ENCODE measurements at regions not wholly inside any gene's neighbourhood (a gene's known extent, or its start where the extent isn't known, plus 50 kb on each side); places are given as distances from the start of the nearest gene placed in this dataset.
"Not testable (repeated sequence)": the region's sequence is repeated elsewhere in the genome, so short reads cannot be mapped to it uniquely, and the experiment has no call there.

DNA sequence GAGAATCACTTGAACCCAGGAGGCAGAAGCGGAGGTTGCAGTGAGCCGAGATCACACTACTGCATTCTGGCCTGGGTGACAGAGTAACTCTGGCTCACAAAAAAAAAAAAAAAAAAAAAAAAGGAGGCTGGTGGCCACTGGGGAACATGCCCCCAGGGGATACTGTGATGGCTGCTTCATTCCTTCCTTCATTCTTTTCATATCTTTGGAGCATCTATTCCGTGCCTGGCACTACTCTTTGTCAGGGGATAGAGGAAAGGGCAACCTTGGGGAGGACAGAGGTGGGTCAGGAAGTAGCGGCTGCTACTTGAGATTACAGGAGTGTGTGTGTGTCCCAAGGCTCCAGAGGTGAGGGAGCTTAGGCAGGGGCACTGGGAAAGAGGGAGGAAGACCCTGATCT, 236.4 kb upstream of the NUPR2 start:
- H3K27me3 ChIP-seq (ENCODE audit: control insufficient read depth, insufficient read depth, low read length); H3K36me3 ChIP-seq (ENCODE audit: control insufficient read depth, insufficient read depth, low read length); H3K9ac ChIP-seq (ENCODE audit: low read depth, low read length); H2AFZ ChIP-seq (replicated peaks; ENCODE audit: low read length, poor library complexity); H3K4me3 ChIP-seq (ENCODE audit: insufficient read depth, low read depth, low read length); DNase-seq; H3K18ac ChIP-seq (ENCODE audit: low read depth, low read length); H2AK5ac ChIP-seq (ENCODE audit: low read depth, low read length); CTCF ChIA-PET; dilution Hi-C loops (cut with HindIII; ENCODE audit: low sequenced_read_pairs, unreplicated experiment); H3K27ac ChIP-seq (ENCODE audit: insufficient read depth, low read length); H3K4me2 ChIP-seq (ENCODE audit: low read depth, low read length); in situ Hi-C loops (cut with MboI; ENCODE audit: low sequenced_read_pairs); H2AK9ac ChIP-seq (replicated peaks; ENCODE audit: low read depth, low read length, poor library complexity); H2BK15ac ChIP-seq (ENCODE audit: low read depth, low read length); H3K79me1 ChIP-seq (ENCODE audit: low read depth in 1 of 2, low read length in 2 of 2); POLR2A ChIA-PET (ENCODE audit: unreplicated experiment); ATAC-seq (ENCODE audit: low read depth); H3K9me1 ChIP-seq (ENCODE audit: insufficient read depth, low read length); H2BK20ac ChIP-seq (ENCODE audit: low read depth, low read length); H3K56ac ChIP-seq (ENCODE audit: extremely low read depth, insufficient read depth, low read length); H4K20me1 ChIP-seq (ENCODE audit: insufficient read depth, low read length); BruUV-seq (replicated peaks); H4K91ac ChIP-seq (ENCODE audit: insufficient read depth, low read depth, low read length); H4K5ac ChIP-seq (ENCODE audit: low read depth, low read length); H3K4ac ChIP-seq (ENCODE audit: low read depth, low read length); H3K4me1 ChIP-seq (ENCODE audit: control insufficient read depth, insufficient read depth, low read length); H2BK5ac ChIP-seq (ENCODE audit: low read depth, low read length, poor library complexity, severe bottlenecking); H2BK120ac ChIP-seq (ENCODE audit: low read depth, low read length); H4K8ac ChIP-seq (ENCODE audit: low read depth in 2 of 2, low read length in 2 of 2); H3K23ac ChIP-seq (ENCODE audit: low read depth, low read length); intact Hi-C loops (cut with micrococcal nuclease); H3K14ac ChIP-seq (replicated peaks; ENCODE audit: low read depth, low read length): not testable (repeated sequence)
- H3K9me3 ChIP-seq (ENCODE audit: control insufficient read depth, insufficient read depth, low read length), result peaks cover 14% of the 10 kb centered on the region
- 67% methylated on average over 1 of the region's 4 CpGs; no CpG with 5 or more reads in 1 of the 2 experiments for WGBS, 2 experiments (ENCODE audit: extremely low coverage in 2 of 2, insufficient read length in 1 of 2)

DNA sequence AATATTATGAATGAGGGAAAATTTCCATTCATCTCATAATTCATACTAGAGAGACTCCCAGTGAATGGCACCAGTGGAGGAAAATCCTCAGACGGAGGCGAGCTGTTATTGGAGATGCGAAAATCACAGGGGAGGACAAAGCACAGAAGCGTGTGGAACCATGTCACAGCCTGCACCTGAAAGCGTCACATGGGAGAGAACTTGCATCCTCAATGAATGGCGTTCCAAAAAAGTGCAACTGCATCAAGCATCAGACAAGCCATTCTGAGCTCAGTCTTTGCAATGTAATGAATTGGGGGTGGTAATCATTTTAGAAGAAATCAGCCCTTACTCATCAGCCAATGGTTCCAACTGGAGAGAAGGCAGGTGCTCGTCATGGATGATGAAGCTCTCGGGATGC, 235.0 kb upstream of the NUPR2 start:
- H4K5ac ChIP-seq (ENCODE audit: low read depth, low read length); in situ Hi-C loops (cut with MboI; ENCODE audit: low sequenced_read_pairs); H2BK20ac ChIP-seq (ENCODE audit: low read depth, low read length); H3K9ac ChIP-seq (ENCODE audit: low read depth, low read length); H2BK5ac ChIP-seq (ENCODE audit: low read depth, low read length, poor library complexity, severe bottlenecking); H3K27ac ChIP-seq (ENCODE audit: insufficient read depth, low read length); CTCF ChIA-PET; H2AK5ac ChIP-seq (ENCODE audit: low read depth, low read length); DNase-seq; intact Hi-C loops (cut with micrococcal nuclease); H2AK9ac ChIP-seq (replicated peaks; ENCODE audit: low read depth, low read length, poor library complexity); BruUV-seq (replicated peaks); H2BK120ac ChIP-seq (ENCODE audit: low read depth, low read length); H3K18ac ChIP-seq (ENCODE audit: low read depth, low read length); H2BK15ac ChIP-seq (ENCODE audit: low read depth, low read length); H4K91ac ChIP-seq (ENCODE audit: insufficient read depth, low read depth, low read length); H4K8ac ChIP-seq (ENCODE audit: low read depth in 2 of 2, low read length in 2 of 2); H3K27me3 ChIP-seq (ENCODE audit: control insufficient read depth, insufficient read depth, low read length); H4K20me1 ChIP-seq (ENCODE audit: insufficient read depth, low read length); H3K79me1 ChIP-seq (ENCODE audit: low read depth in 1 of 2, low read length in 2 of 2); H3K9me1 ChIP-seq (ENCODE audit: insufficient read depth, low read length); H3K36me3 ChIP-seq (ENCODE audit: control insufficient read depth, insufficient read depth, low read length); H3K14ac ChIP-seq (replicated peaks; ENCODE audit: low read depth, low read length); ATAC-seq (ENCODE audit: low read depth); H2AFZ ChIP-seq (replicated peaks; ENCODE audit: low read length, poor library complexity); H3K23ac ChIP-seq (ENCODE audit: low read depth, low read length); POLR2A ChIA-PET (ENCODE audit: unreplicated experiment); H3K4me1 ChIP-seq (ENCODE audit: control insufficient read depth, insufficient read depth, low read length); H3K4me2 ChIP-seq (ENCODE audit: low read depth, low read length); H3K4ac ChIP-seq (ENCODE audit: low read depth, low read length); dilution Hi-C loops (cut with HindIII; ENCODE audit: low sequenced_read_pairs, unreplicated experiment); H3K4me3 ChIP-seq (ENCODE audit: insufficient read depth, low read depth, low read length); H3K56ac ChIP-seq (ENCODE audit: extremely low read depth, insufficient read depth, low read length): not testable (repeated sequence)
- H3K9me3 ChIP-seq (ENCODE audit: control insufficient read depth, insufficient read depth, low read length), result peaks cover 16% of the 10 kb centered on the region
- 67% methylated on average over 3 of the region's 8 CpGs; no CpG with 5 or more reads in 1 of the 2 experiments for WGBS, 2 experiments (ENCODE audit: extremely low coverage in 2 of 2, insufficient read length in 1 of 2)
